Fibroblast of mammary gland (primary cell): ENCODE measurements at regions not wholly inside any gene's neighbourhood (a gene's known extent, or its start where the extent isn't known, plus 50 kb on each side); places are given as distances from the start of the nearest gene placed in this dataset.

Source experiments
- DNase-seq: peaks from one replicate; pipeline ENCODE4 v3.0.0-alpha.2; 2010; ENCODE audit warnings: low read depth
- H3K4me3 ChIP-seq: 2 replicates; pipeline ENCODE4 v1.5.1; 2011; ENCODE audit warnings: low read depth, mild to moderate bottlenecking, low read length, moderate library complexity; ENCODE audit not compliant: control insufficient read depth
- CTCF ChIP-seq: conservative IDR thresholded peaks from 2 replicates; pipeline ENCODE4 v1.5.1; 2011; ENCODE audit warnings: low read depth, low read length, inconsistent platforms; ENCODE audit not compliant: control insufficient read depth, insufficient read depth

GRCh38 chr13:86725105-86725504 lies 925.9 kb upstream of the SLITRK6 start:
- DNase-seq, result no peak

GRCh38 chr13:86729206-86729605 lies 930.0 kb upstream of the SLITRK6 start:
- H3K4me3 ChIP-seq, result no peak overlapping the region
- no peak for DNase-seq
- TF ChIP-seq CTCF, result no peak

More at GRCh38 chr13:86725105-86725504, 925.9 kb upstream of the SLITRK6 start:
- TF ChIP-seq CTCF, result no peak
- H3K4me3 ChIP-seq, result no peak overlapping the region

- no peak overlapping the region for H3K4me3 ChIP-seq
- TF ChIP-seq CTCF, result no peak
- DNase-seq, result no peak
Observed at GRCh38 chr13:86731987-86732386, 932.8 kb upstream of the SLITRK6 start.

GRCh38 chr13:86737334-86737932 lies 933.7 kb upstream of the SLITRK5 start:
- H3K4me3 ChIP-seq, result no peak overlapping the region
- no peak for TF ChIP-seq CTCF
- no peak for DNase-seq

- DNase-seq, result no peak
- no peak for TF ChIP-seq CTCF
- no peak overlapping the region for H3K4me3 ChIP-seq
Observed at GRCh38 chr13:86741762-86742285, 929.3 kb upstream of the SLITRK5 start.

- no peak for TF ChIP-seq CTCF
- H3K4me3 ChIP-seq, result no peak overlapping the region
- DNase-seq, result no peak
Observed at GRCh38 chr13:86757236-86757978, 913.8 kb upstream of the SLITRK5 start.

- TF ChIP-seq CTCF, result no peak
- H3K4me3 ChIP-seq, result no peak overlapping the region
- DNase-seq, result no peak
Observed at GRCh38 chr13:86758116-86758515, 913.1 kb upstream of the SLITRK5 start.
